ENCODE measurements at regions not wholly inside any gene's neighbourhood (a gene's known extent, or its start where the extent isn't known, plus 50 kb on each side); places are given as distances from the start of the nearest gene placed in this dataset.

- no peak overlapping the region for H3K4me2 ChIP-seq (ENCODE audit: low read length)
- H3K56ac ChIP-seq (ENCODE audit: low read length) = no peak overlapping the region
- H3K18ac ChIP-seq (ENCODE audit: low read length) = no peak overlapping the region
- no peak overlapping the region for H3K4ac ChIP-seq (ENCODE audit: low read depth, low read length)
- no peak overlapping the region for H4K8ac ChIP-seq (ENCODE audit: low read depth, low read length)
- H2BK15ac ChIP-seq (replicated peaks; ENCODE audit: low read depth) = no peak overlapping the region
- H2BK120ac ChIP-seq (ENCODE audit: low read depth, low read length) = no peak overlapping the region
- H3K79me2 ChIP-seq (ENCODE audit: control insufficient read depth, insufficient read depth, low read length) = no peaks in the 10 kb centered on the region
- no peak overlapping the region for H2BK5ac ChIP-seq (ENCODE audit: low read length)
- no peak overlapping the region for H3K9ac ChIP-seq (ENCODE audit: low read length)
- H3K4me3 ChIP-seq (ENCODE audit: low read length) = no peak overlapping the region
- H3K79me1 ChIP-seq (ENCODE audit: low read length) = no peaks in the 10 kb centered on the region
- no peak overlapping the region for H2AK5ac ChIP-seq (ENCODE audit: low read length)
- no peak overlapping the region for H3K27ac ChIP-seq (ENCODE audit: low read depth, low read length)
- H4K5ac ChIP-seq (ENCODE audit: low read length) = no peak overlapping the region
- DNase-seq = peak; percentile 80
- no peaks in the 10 kb centered on the region for H3K27me3 ChIP-seq (ENCODE audit: insufficient read depth, low read length, poor library complexity)
- WGBS (ENCODE audit: extremely low coverage, insufficient coverage, low lambda C conversion rate) = no CpG with 5 or more reads among the region's 17 CpGs
- H3K23ac ChIP-seq (ENCODE audit: low read length) = no peak overlapping the region
- H3K4me1 ChIP-seq (ENCODE audit: control insufficient read depth, low read depth, low read length) = no peaks in the 10 kb centered on the region
- H3K36me3 ChIP-seq (ENCODE audit: control insufficient read depth, insufficient read depth, low read length) = no peaks in the 10 kb centered on the region
These were observed 106.2 kb upstream of the CELF2 start for GRCh38 chr10:10911471-10911921.

- DNase-seq = no peak
- no peak overlapping the region for H4K5ac ChIP-seq (ENCODE audit: low read length)
- H3K4ac ChIP-seq (ENCODE audit: low read depth, low read length) = no peak overlapping the region
- no peaks in the 10 kb centered on the region for H3K27me3 ChIP-seq (ENCODE audit: insufficient read depth, low read length, poor library complexity)
- no peaks in the 10 kb centered on the region for H3K36me3 ChIP-seq (ENCODE audit: control insufficient read depth, insufficient read depth, low read length)
- no peaks in the 10 kb centered on the region for H3K79me1 ChIP-seq (ENCODE audit: low read length)
- no peak overlapping the region for H3K18ac ChIP-seq (ENCODE audit: low read length)
- H3K4me3 ChIP-seq (ENCODE audit: low read length) = no peak overlapping the region
- no CpG with 5 or more reads among the region's 4 CpGs for WGBS (ENCODE audit: extremely low coverage, insufficient coverage, low lambda C conversion rate)
- H3K56ac ChIP-seq (ENCODE audit: low read length) = no peak overlapping the region
- no peak overlapping the region for H4K8ac ChIP-seq (ENCODE audit: low read depth, low read length)
- H2BK5ac ChIP-seq (ENCODE audit: low read length) = no peak overlapping the region
- H2AK5ac ChIP-seq (ENCODE audit: low read length) = no peak overlapping the region
- H2BK120ac ChIP-seq (ENCODE audit: low read depth, low read length) = no peak overlapping the region
- no peaks in the 10 kb centered on the region for H3K79me2 ChIP-seq (ENCODE audit: control insufficient read depth, insufficient read depth, low read length)
- no peak overlapping the region for H3K23ac ChIP-seq (ENCODE audit: low read length)
- no peak overlapping the region for H3K4me2 ChIP-seq (ENCODE audit: low read length)
- no peak overlapping the region for H2BK15ac ChIP-seq (replicated peaks; ENCODE audit: low read depth)
- no peak overlapping the region for H3K27ac ChIP-seq (ENCODE audit: low read depth, low read length)
- no peak overlapping the region for H3K9ac ChIP-seq (ENCODE audit: low read length)
- no peaks in the 10 kb centered on the region for H3K4me1 ChIP-seq (ENCODE audit: control insufficient read depth, low read depth, low read length)
These were observed 103.5 kb upstream of the CELF2 start for GRCh38 chr10:10914144-10914543.

GRCh38 chr10:10915215-10915614 lies 102.5 kb upstream of the CELF2 start:
- no peak overlapping the region for H3K27ac ChIP-seq (ENCODE audit: low read depth, low read length)
- H4K5ac ChIP-seq (ENCODE audit: low read length) = no peak overlapping the region
- no peak overlapping the region for H4K8ac ChIP-seq (ENCODE audit: low read depth, low read length)
- no peak overlapping the region for H3K4ac ChIP-seq (ENCODE audit: low read depth, low read length)
- no peaks in the 10 kb centered on the region for H3K79me1 ChIP-seq (ENCODE audit: low read length)
- H3K27me3 ChIP-seq (ENCODE audit: insufficient read depth, low read length, poor library complexity) = no peaks in the 10 kb centered on the region
- no peak overlapping the region for H2BK15ac ChIP-seq (replicated peaks; ENCODE audit: low read depth)
- no peak overlapping the region for H2BK5ac ChIP-seq (ENCODE audit: low read length)
- no peaks in the 10 kb centered on the region for H3K4me1 ChIP-seq (ENCODE audit: control insufficient read depth, low read depth, low read length)
- H3K79me2 ChIP-seq (ENCODE audit: control insufficient read depth, insufficient read depth, low read length) = no peaks in the 10 kb centered on the region
- H3K9ac ChIP-seq (ENCODE audit: low read length) = no peak overlapping the region
- H3K4me2 ChIP-seq (ENCODE audit: low read length) = no peak overlapping the region
- no peak overlapping the region for H3K56ac ChIP-seq (ENCODE audit: low read length)
- no peaks in the 10 kb centered on the region for H3K36me3 ChIP-seq (ENCODE audit: control insufficient read depth, insufficient read depth, low read length)
- H2AK5ac ChIP-seq (ENCODE audit: low read length) = no peak overlapping the region
- H3K4me3 ChIP-seq (ENCODE audit: low read length) = no peak overlapping the region
- DNase-seq = peak; percentile 4
- H2BK120ac ChIP-seq (ENCODE audit: low read depth, low read length) = no peak overlapping the region
- H3K23ac ChIP-seq (ENCODE audit: low read length) = no peak overlapping the region
- no peak overlapping the region for H3K18ac ChIP-seq (ENCODE audit: low read length)

- H2AK5ac ChIP-seq (ENCODE audit: low read length) = no peak overlapping the region
- H3K9ac ChIP-seq (ENCODE audit: low read length) = no peak overlapping the region
- no peaks in the 10 kb centered on the region for H3K4me1 ChIP-seq (ENCODE audit: control insufficient read depth, low read depth, low read length)
- H3K18ac ChIP-seq (ENCODE audit: low read length) = no peak overlapping the region
- H3K79me1 ChIP-seq (ENCODE audit: low read length) = no peaks in the 10 kb centered on the region
- no peak overlapping the region for H3K4ac ChIP-seq (ENCODE audit: low read depth, low read length)
- H3K36me3 ChIP-seq (ENCODE audit: control insufficient read depth, insufficient read depth, low read length) = no peaks in the 10 kb centered on the region
- no peak for DNase-seq
- no peak overlapping the region for H2BK15ac ChIP-seq (replicated peaks; ENCODE audit: low read depth)
- no peak overlapping the region for H2BK5ac ChIP-seq (ENCODE audit: low read length)
- H4K5ac ChIP-seq (ENCODE audit: low read length) = no peak overlapping the region
- H3K56ac ChIP-seq (ENCODE audit: low read length) = no peak overlapping the region
- no CpG with 5 or more reads among the region's 1 CpG for WGBS (ENCODE audit: extremely low coverage, insufficient coverage, low lambda C conversion rate)
- H3K27ac ChIP-seq (ENCODE audit: low read depth, low read length) = no peak overlapping the region
- no peak overlapping the region for H3K4me2 ChIP-seq (ENCODE audit: low read length)
- no peak overlapping the region for H3K4me3 ChIP-seq (ENCODE audit: low read length)
- no peak overlapping the region for H3K23ac ChIP-seq (ENCODE audit: low read length)
- H2BK120ac ChIP-seq (ENCODE audit: low read depth, low read length) = no peak overlapping the region
- H4K8ac ChIP-seq (ENCODE audit: low read depth, low read length) = no peak overlapping the region
- H3K27me3 ChIP-seq (ENCODE audit: insufficient read depth, low read length, poor library complexity) = no peaks in the 10 kb centered on the region
- H3K79me2 ChIP-seq (ENCODE audit: control insufficient read depth, insufficient read depth, low read length) = no peaks in the 10 kb centered on the region
These were observed 100.6 kb upstream of the CELF2 start for GRCh38 chr10:10917031-10917430.

- H3K18ac ChIP-seq (ENCODE audit: low read length) = no peak overlapping the region
- H3K27ac ChIP-seq (ENCODE audit: low read depth, low read length) = no peak overlapping the region
- no peak overlapping the region for H3K4me3 ChIP-seq (ENCODE audit: low read length)
- H4K5ac ChIP-seq (ENCODE audit: low read length) = no peak overlapping the region
- no peak overlapping the region for H3K4ac ChIP-seq (ENCODE audit: low read depth, low read length)
- no peak overlapping the region for H3K56ac ChIP-seq (ENCODE audit: low read length)
- no peak overlapping the region for H2AK5ac ChIP-seq (ENCODE audit: low read length)
- H3K4me2 ChIP-seq (ENCODE audit: low read length) = no peak overlapping the region
- H3K27me3 ChIP-seq (ENCODE audit: insufficient read depth, low read length, poor library complexity) = no peaks in the 10 kb centered on the region
- H3K79me1 ChIP-seq (ENCODE audit: low read length) = no peaks in the 10 kb centered on the region
- H3K9ac ChIP-seq (ENCODE audit: low read length) = no peak overlapping the region
- H4K8ac ChIP-seq (ENCODE audit: low read depth, low read length) = no peak overlapping the region
- H2BK15ac ChIP-seq (replicated peaks; ENCODE audit: low read depth) = no peak overlapping the region
- no peaks in the 10 kb centered on the region for H3K4me1 ChIP-seq (ENCODE audit: control insufficient read depth, low read depth, low read length)
- no peaks in the 10 kb centered on the region for H3K36me3 ChIP-seq (ENCODE audit: control insufficient read depth, insufficient read depth, low read length)
- DNase-seq = no peak
- no CpG with 5 or more reads among the region's 5 CpGs for WGBS (ENCODE audit: extremely low coverage, insufficient coverage, low lambda C conversion rate)
- no peak overlapping the region for H2BK5ac ChIP-seq (ENCODE audit: low read length)
- no peak overlapping the region for H3K23ac ChIP-seq (ENCODE audit: low read length)
- no peak overlapping the region for H2BK120ac ChIP-seq (ENCODE audit: low read depth, low read length)
- no peaks in the 10 kb centered on the region for H3K79me2 ChIP-seq (ENCODE audit: control insufficient read depth, insufficient read depth, low read length)
These were observed 97.7 kb upstream of the CELF2 start for GRCh38 chr10:10919976-10920375.

GRCh38 chr10:10921826-10922461 lies 95.7 kb upstream of the CELF2 start:
- no peaks in the 10 kb centered on the region for H3K79me2 ChIP-seq (ENCODE audit: control insufficient read depth, insufficient read depth, low read length)
- H3K27ac ChIP-seq (ENCODE audit: low read depth, low read length) = no peak overlapping the region
- no CpG with 5 or more reads among the region's 12 CpGs for WGBS (ENCODE audit: extremely low coverage, insufficient coverage, low lambda C conversion rate)
- H4K5ac ChIP-seq (ENCODE audit: low read length) = no peak overlapping the region
- no peak overlapping the region for H2AK5ac ChIP-seq (ENCODE audit: low read length)
- H3K4ac ChIP-seq (ENCODE audit: low read depth, low read length) = no peak overlapping the region
- no peak overlapping the region for H3K23ac ChIP-seq (ENCODE audit: low read length)
- H3K27me3 ChIP-seq (ENCODE audit: insufficient read depth, low read length, poor library complexity) = no peaks in the 10 kb centered on the region
- H3K79me1 ChIP-seq (ENCODE audit: low read length) = no peaks in the 10 kb centered on the region
- H3K9ac ChIP-seq (ENCODE audit: low read length) = no peak overlapping the region
- H2BK15ac ChIP-seq (replicated peaks; ENCODE audit: low read depth) = no peak overlapping the region
- H4K8ac ChIP-seq (ENCODE audit: low read depth, low read length) = no peak overlapping the region
- H2BK5ac ChIP-seq (ENCODE audit: low read length) = no peak overlapping the region
- H3K4me2 ChIP-seq (ENCODE audit: low read length) = no peak overlapping the region
- no peak for DNase-seq
- no peak overlapping the region for H3K56ac ChIP-seq (ENCODE audit: low read length)
- H2BK120ac ChIP-seq (ENCODE audit: low read depth, low read length) = no peak overlapping the region
- H3K18ac ChIP-seq (ENCODE audit: low read length) = no peak overlapping the region
- no peak overlapping the region for H3K4me3 ChIP-seq (ENCODE audit: low read length)
- no peaks in the 10 kb centered on the region for H3K4me1 ChIP-seq (ENCODE audit: control insufficient read depth, low read depth, low read length)
- no peaks in the 10 kb centered on the region for H3K36me3 ChIP-seq (ENCODE audit: control insufficient read depth, insufficient read depth, low read length)

Measured in mesendoderm (in vitro differentiated cells).